NCI-H446 (cell line): ENCODE measurements at regions not wholly inside any gene's neighbourhood (a gene's known extent, or its start where the extent isn't known, plus 50 kb on each side); places are given as distances from the start of the nearest gene placed in this dataset.
A peak's percentile ranks its signal among the peaks of the same experiment; 100 is the strongest.

Experiments used
- DNase-seq, 2 experiments: peaks; one replicate each; lab custom pipeline; 2025; lab: John Stamatoyannopoulos, UW

DNA sequence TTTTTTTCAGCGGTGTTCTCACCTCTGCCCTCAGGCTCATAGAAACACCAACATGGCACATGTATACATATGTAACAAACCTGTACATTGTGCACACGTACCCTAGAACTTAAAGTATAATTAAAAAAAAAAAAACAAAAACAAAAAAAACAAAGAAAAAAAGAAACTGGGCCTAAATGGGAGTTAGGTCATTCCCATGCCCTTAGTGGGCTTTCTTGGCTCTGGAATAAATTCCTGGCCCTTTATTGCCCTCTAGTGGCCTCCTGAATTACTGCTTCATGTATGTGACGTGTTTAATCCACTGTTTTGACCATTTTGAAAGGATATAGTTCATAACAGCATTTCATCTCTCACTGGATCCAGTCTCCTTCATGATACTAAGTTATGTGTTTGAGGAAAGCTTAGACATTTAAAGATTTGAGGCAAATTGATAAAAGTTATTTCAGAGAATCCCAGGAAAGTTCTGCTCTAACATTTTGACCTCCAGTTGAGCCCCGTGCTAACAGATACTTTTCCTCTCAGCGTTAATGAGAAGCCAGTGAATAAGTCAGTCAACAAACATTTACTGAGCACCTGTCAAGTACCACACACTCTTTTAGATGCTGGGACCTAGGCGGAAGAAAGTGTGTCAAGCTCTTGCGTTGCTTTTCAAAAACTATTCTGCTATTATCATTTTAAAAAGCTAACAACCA, 54.7 kb upstream of the SYPL1 start:
- peak; percentile 67 to 78 for DNase-seq

DNA sequence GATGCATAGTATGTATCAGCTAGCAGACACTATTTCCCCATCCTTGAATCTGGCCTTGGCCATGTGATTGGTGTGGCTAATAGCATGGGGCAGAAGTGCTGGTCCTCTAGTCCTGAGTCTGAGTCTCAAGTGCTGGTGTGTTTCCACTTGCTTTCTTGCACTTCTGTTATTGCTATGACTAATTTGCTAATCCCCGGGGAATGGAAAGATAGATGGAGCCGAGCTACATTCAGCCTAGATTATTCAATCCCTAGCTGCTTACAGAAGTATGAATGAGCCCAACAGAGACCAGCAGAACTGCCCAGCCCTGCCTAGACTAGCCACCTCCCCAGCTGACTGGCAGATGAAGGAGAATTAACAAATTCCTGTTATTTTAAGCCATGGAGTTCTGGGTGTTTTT, 53.2 kb upstream of the SYPL1 start:
- peak in 1 of 2 experiments; percentile 59 for DNase-seq

GRCh38 chr7:106163257-106163656, 51.1 kb upstream of the SYPL1 start:
- DNase-seq, result no peak
